ENCODE measurements at regions not wholly inside any gene's neighbourhood (a gene's known extent, or its start where the extent isn't known, plus 50 kb on each side); places are given as distances from the start of the nearest gene placed in this dataset.
A peak's percentile ranks its signal among the peaks of the same experiment; 100 is the strongest.

- ChIA-PET POLR2A (interaction anchor here (0.9 to 1.1 kb wide), 3 partner anchors 16 to 80 kb away, joined by 3 read pairs; partner anchors contain the start of gene MBNL2), CTCF (interaction anchor here (1.1 to 1.5 kb wide), 3 partner anchors 26 to 123 kb away, joined by 3 to 5 read pairs (median 3); no protein-coding TSS in a partner anchor)
- TF ChIP-seq CTBP1 (IDR thresholded peaks at IDR 0.05; ENCODE audit: borderline replicate concordance) = no peak
- TF ChIP-seq SUZ12 (IDR thresholded peaks at IDR 0.05) = no peak
- no peak for TF ChIP-seq PKNOX1 (IDR thresholded peaks at IDR 0.05)
- TF ChIP-seq LEF1 (IDR thresholded peaks at IDR 0.05; ENCODE audit: borderline replicate concordance) = no peak
- DNase-seq (ENCODE audit: extremely low spot score) = peak; percentile 48
Measured at GRCh38 chr13:97141564-97142005, 80.5 kb upstream of the MBNL2 start.

- no peak for DNase-seq (ENCODE audit: extremely low spot score)
- ChIA-PET POLR2A (no interaction called here), CTCF (interaction anchor here (1.1 to 1.3 kb wide), 3 partner anchors 17 to 124 kb away, joined by 3 read pairs; no protein-coding TSS in a partner anchor)
- no peak for TF ChIP-seq FOXK2 (IDR thresholded peaks at IDR 0.05)
- TF ChIP-seq LEF1 (IDR thresholded peaks at IDR 0.05; ENCODE audit: borderline replicate concordance) = no peak
- no peak for TF ChIP-seq SUZ12 (IDR thresholded peaks at IDR 0.05)
- no peak for TF ChIP-seq NFRKB (IDR thresholded peaks at IDR 0.05)
- TF ChIP-seq FOXM1 (IDR thresholded peaks at IDR 0.05; ENCODE audit: borderline replicate concordance) = no peak
- no peak for TF ChIP-seq TARDBP (IDR thresholded peaks at IDR 0.05)
- no peak for TF ChIP-seq PKNOX1 (IDR thresholded peaks at IDR 0.05)
- no peak for TF ChIP-seq SP1 (IDR thresholded peaks at IDR 0.05)
- TF ChIP-seq ZNF384 (IDR thresholded peaks at IDR 0.05) = no peak
- no peak for TF ChIP-seq L3MBTL2 (conservative IDR thresholded peaks at IDR 0.05)
- no peak for TF ChIP-seq ELF4 (IDR thresholded peaks at IDR 0.05)
- TF ChIP-seq FOXA1 (IDR thresholded peaks at IDR 0.05) = no peak
Measured at GRCh38 chr13:97142452-97142851, 79.7 kb upstream of the MBNL2 start.

- ChIA-PET POLR2A (no interaction called here), CTCF (interaction anchor here (1.1 kb wide), 1 partner anchor 35 kb away, joined by 7 read pairs; no protein-coding TSS in a partner anchor)
- TF ChIP-seq ELF4 (IDR thresholded peaks at IDR 0.05) (no peak), PKNOX1 (IDR thresholded peaks at IDR 0.05) (no peak), SUZ12 (IDR thresholded peaks at IDR 0.05) (no peak), CTBP1 (IDR thresholded peaks at IDR 0.05; ENCODE audit: borderline replicate concordance) (no peak), FOXM1 (IDR thresholded peaks at IDR 0.05; ENCODE audit: borderline replicate concordance) (no peak)
Measured at GRCh38 chr13:97145057-97145456, 77.1 kb upstream of the MBNL2 start.

GRCh38 chr13:97148894-97149293 lies 73.2 kb upstream of the MBNL2 start:
- POLR2A ChIA-PET = no interaction called here
- TF ChIP-seq FOXA1 (IDR thresholded peaks at IDR 0.05) = no peak
- DNase-seq (ENCODE audit: extremely low spot score) = no peak
- CTCF ChIA-PET = no interaction called here

More at GRCh38 chr13:97145057-97145456, 77.1 kb upstream of the MBNL2 start:
- no peak for DNase-seq (ENCODE audit: extremely low spot score)

GRCh38 chr13:97160421-97160820 lies 61.7 kb upstream of the MBNL2 start:
- no peak for TF ChIP-seq TARDBP (IDR thresholded peaks at IDR 0.05)
- no peak for TF ChIP-seq CTBP1 (IDR thresholded peaks at IDR 0.05; ENCODE audit: borderline replicate concordance)
- no peak for TF ChIP-seq ELF4 (IDR thresholded peaks at IDR 0.05)
- no peak for TF ChIP-seq FOXM1 (IDR thresholded peaks at IDR 0.05; ENCODE audit: borderline replicate concordance)
- TF ChIP-seq ZNF384 (IDR thresholded peaks at IDR 0.05) = no peak
- no peak for TF ChIP-seq LEF1 (IDR thresholded peaks at IDR 0.05; ENCODE audit: borderline replicate concordance)
- no peak for TF ChIP-seq HDGF (IDR thresholded peaks at IDR 0.05; ENCODE audit: borderline replicate concordance)
- no peak for TF ChIP-seq FOXA1 (IDR thresholded peaks at IDR 0.05)
- no peak for TF ChIP-seq SUZ12 (IDR thresholded peaks at IDR 0.05)
- TF ChIP-seq SP1 (IDR thresholded peaks at IDR 0.05) = no peak
- no peak for TF ChIP-seq ARNT (IDR thresholded peaks at IDR 0.05)
- no peak for TF ChIP-seq BHLHE40 (IDR thresholded peaks at IDR 0.05; ENCODE audit: borderline replicate concordance)
- TF ChIP-seq L3MBTL2 (conservative IDR thresholded peaks at IDR 0.05) = no peak
- TF ChIP-seq PKNOX1 (IDR thresholded peaks at IDR 0.05) = no peak
- TF ChIP-seq NFRKB (IDR thresholded peaks at IDR 0.05) = no peak
- no peak for DNase-seq (ENCODE audit: extremely low spot score)
- ChIA-PET CTCF (no interaction called here), POLR2A (no interaction called here)

GRCh38 chr13:97161582-97162231 lies 60.4 kb upstream of the MBNL2 start:
- ChIA-PET CTCF (no interaction called here), POLR2A (no interaction called here)
- TF ChIP-seq SP1 (IDR thresholded peaks at IDR 0.05) (no peak), TARDBP (IDR thresholded peaks at IDR 0.05) (no peak), PKNOX1 (IDR thresholded peaks at IDR 0.05) (no peak), ZNF384 (IDR thresholded peaks at IDR 0.05) (no peak), L3MBTL2 (conservative IDR thresholded peaks at IDR 0.05) (no peak)
- DNase-seq (ENCODE audit: extremely low spot score) = no peak
